Embryonic facial prominence (tissue), 1 donor: ENCODE measurements at regions not wholly inside any gene's neighbourhood (a gene's known extent, or its start where the extent isn't known, plus 50 kb on each side); places are given as distances from the start of the nearest gene placed in this dataset.

Experiments used
- DNase-seq: peaks from one replicate; pipeline ENCODE4 v3.0.0-alpha.2; 2016; ENCODE audit errors: extremely low spot score

DNA sequence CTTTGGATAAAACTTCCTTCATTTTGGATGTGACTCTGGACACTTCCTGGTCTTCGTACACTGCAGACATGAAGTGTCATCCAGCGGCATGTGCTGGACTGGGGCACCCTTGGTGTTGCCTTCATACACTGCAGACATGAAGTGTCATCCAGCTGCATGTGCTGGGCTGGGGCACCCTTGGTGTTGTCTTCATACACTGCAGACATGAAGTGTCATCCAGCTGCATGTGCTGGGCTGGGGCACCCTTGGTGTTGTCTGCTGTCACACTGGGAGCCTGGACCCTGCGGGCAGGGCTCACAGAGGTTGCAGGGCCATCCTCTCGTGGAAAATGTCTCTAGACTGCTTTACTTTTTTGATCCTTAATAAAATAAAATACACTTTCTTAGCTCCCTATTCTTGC lies 771.4 kb downstream of the BRD1 start:
- DNase-seq, result no peak

DNA sequence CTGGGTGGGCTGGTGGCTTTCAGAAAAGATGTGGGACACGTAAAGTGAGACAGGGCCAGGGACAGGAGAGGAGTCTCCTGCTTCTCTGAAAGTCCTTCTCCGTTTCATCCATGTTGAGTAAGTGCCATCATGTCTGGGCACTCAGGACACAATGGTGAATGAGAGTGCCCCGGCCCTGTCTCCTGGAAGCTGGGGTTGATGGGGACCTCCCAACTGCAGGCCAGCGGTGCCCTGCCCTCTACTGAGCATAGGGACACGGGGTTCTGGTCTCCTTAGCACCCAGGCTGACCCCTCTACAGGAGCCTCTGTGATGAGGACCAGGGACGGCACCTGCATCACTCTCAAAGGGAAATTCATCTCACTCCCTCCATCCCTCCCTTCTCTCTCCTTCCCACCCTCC lies 772.3 kb downstream of the BRD1 start:
- no peak for DNase-seq

DNA sequence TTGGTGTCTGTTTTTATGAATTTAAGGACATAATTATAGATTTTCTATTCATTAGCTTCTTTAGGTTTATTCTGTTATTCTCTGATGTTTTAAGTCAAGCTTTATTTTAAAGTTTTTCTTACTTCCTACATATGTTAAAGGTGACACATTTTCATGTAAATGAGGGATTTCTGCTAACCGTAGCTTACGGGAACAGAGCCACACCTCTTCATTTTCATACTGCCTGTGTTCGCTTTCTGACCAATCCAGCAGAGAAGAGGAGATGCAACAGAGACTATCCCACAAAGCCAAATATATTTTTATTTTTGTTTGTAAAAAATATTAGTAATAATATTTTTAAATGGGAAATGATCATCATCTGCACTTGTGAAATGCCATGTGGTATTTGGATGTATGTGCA lies 774.1 kb downstream of the BRD1 start:
- DNase-seq, result no peak

DNA sequence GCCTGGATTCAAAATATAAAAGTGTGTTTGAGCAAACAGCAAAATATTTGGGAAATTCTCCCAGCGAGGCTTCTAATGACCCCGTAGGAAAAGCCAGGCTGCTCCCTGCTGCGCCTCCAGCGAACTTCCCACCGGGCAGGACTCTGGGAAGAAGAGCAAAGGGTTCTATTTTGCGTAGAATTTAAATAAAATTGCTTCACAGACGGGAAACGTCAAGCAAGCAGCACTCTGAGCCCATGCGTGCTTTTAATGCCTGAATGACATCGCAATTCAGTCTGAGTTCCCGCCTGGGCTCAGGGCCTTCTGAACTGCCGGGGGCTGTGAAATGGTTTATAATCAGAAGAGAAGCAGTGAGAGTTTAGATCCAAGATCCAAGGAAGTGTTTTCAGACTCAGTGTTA lies 775.1 kb downstream of the BRD1 start:
- no peak for DNase-seq

- no peak for DNase-seq
These were observed 775.6 kb downstream of the BRD1 start for GRCh38 chr22:49052023-49052538.

GRCh38 chr22:49051491-49052022 lies 776.1 kb downstream of the BRD1 start:
- DNase-seq, result no peak

- no peak for DNase-seq
These were observed 778.0 kb downstream of the BRD1 start for GRCh38 chr22:49049691-49050090.

- no peak for DNase-seq
These were observed 779.1 kb downstream of the BRD1 start for GRCh38 chr22:49048591-49048990.

GRCh38 chr22:49047447-49047846 lies 780.2 kb downstream of the BRD1 start:
- no peak for DNase-seq

- no peak for DNase-seq
These were observed 780.9 kb downstream of the BRD1 start for GRCh38 chr22:49046546-49047361.

DNA sequence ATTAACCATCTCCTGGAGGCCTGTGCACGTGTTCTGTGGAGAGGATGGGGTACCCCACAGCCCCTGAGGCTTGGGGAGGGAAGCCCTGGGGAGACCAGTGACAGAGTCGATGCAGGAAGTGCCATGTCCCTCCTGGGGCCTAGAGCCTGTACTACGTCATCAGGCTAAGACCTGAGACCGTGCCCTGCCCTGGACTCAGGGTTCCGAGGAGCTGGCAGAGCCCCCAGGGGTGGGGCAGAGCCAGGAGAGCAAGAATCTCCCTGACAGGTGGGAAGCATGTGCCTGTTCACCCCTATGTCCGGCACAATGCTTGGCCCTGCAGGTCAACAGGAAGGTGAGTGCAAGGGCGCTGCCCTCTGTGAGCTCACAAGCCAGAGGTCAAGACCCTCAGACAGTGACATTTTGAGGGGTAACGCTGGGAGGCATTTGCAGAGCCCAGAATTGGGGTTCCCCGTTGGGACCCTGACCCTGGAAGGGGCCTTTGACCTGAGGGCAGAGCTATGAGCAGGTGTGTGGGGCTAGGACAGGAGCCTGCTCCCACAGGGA lies 781.6 kb downstream of the BRD1 start:
- DNase-seq, result no peak

DNA sequence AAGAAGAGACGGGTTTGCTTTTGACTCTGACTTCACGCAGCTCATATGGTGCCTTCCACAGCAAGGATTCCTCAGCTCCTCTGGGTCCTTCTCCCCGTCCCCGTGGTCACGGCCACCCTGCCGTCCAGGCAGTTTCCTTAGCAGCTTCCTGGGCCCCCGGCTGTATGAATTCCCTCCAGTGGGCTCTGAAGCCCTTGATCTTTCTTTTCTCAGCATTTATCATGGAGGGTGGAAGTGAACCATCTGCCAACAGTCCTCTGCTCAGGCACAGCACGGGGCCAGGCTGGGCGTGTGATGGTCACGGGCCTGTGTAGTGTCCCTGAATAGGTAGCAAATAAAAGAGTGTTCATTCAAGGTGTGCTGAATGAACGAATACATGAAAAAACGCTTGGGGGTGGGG lies 782.4 kb downstream of the BRD1 start:
- DNase-seq, result no peak

DNA sequence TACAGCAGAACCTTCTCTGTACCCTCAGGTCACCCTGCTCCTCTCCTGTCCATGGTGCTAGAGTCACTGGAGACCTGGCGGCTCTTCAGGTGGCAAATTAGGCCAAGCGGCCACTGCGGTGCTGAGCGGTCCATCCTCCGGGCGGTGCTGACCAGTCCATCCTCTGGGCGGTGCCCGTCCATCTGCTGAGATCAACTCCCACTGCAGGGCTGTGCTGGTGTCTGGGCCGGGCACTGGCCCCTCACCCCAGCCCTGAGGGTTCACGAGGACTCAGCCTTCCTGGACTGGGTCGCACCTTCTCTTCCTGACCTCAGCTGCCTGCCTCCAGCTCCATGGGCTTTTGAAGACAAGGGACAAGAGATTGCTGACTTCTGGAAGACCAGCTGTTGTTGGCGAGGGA lies 782.9 kb downstream of the BRD1 start:
- no peak for DNase-seq

GRCh38 chr22:49044091-49044490 lies 783.6 kb downstream of the BRD1 start:
- DNase-seq, result no peak

GRCh38 chr22:49042877-49043859 lies 784.5 kb downstream of the BRD1 start:
- DNase-seq, result no peak

DNA sequence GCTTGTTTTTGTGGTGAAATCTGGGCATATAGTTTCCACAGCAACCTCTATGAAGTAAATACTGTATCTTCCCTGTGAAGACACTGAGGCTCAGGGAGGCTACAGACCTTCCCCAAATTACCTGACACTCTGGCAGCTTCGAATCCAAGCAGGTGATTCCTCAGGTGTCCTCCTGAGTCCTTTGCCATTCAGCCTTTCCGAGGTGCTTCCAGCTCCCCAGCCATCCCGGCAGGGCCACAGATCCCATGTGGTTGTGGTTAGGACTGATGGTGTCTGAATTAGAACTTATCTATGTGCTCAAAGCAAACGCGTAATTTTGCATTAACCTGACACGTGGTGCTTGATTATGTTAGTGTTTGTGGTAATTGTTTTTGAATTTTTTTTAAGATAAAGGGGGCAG lies 785.6 kb downstream of the BRD1 start:
- no peak for DNase-seq

- DNase-seq, result no peak
These were observed 786.8 kb downstream of the BRD1 start for GRCh38 chr22:49040754-49041467.

DNA sequence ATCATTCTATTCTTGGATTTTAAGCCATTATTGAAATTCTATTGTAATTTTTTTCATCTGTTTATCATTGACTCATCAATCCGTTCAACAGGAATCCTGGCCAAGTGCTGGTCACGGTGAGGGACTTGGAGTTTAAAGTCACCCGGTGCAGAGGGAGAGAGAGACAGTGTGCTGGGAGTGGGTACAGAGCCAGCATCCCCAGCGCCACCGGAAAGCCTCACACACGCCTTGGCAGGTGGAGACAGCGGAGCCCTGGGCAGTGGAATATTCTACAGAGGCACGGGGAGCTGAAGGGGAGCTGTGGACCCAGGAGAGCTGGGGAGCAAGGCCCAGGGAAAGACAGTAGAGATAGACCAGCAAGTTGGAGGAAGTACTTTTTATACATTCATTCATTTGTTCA lies 787.6 kb downstream of the BRD1 start:
- DNase-seq, result no peak

DNA sequence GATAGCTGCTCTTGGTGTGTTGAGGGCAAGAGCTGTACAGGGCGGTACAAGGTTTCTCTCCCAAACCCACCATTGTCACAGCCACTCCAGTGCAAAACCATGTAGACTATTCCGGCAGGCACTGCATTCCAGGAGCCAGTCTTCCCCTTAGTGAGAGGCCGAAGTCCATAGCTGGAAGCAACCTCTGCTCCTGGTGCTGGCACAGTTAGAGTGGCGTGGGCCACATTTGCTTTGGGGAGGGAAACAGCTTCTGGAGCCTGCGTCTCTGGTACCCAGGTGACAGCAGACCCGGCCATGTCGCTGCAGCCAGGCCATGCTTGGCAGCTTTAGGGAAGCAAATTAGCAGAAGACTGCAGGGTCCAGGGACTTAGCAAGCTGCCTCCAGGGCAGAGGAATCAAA lies 788.0 kb downstream of the BRD1 start:
- no peak for DNase-seq

DNA sequence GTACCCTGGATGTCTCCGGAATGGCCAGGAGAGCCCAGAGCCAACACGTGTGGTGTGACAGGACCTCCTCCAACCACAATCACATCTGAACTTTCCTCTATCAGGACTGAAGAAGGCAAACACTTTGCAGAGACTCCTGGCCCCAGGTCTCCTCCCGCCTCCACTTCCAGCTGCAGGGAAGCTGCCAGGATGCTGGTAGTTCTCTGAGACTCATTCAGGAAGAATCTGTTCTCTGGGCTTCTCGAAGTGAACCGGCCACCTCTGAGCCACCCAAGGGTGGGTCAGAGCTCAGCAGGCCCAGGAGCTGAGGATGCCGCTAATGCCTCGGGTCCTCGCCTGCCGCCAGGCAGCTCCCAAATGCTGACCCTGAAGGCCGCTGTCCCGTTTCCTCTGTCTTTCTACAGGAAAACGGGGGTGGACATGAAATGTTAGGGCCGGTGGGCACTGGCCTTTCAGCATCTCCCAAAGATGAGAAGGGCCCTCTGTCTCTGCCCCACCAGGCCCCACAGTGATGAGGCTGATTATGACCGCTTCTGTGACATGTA lies 789.9 kb downstream of the BRD1 start:
- no peak for DNase-seq

DNA sequence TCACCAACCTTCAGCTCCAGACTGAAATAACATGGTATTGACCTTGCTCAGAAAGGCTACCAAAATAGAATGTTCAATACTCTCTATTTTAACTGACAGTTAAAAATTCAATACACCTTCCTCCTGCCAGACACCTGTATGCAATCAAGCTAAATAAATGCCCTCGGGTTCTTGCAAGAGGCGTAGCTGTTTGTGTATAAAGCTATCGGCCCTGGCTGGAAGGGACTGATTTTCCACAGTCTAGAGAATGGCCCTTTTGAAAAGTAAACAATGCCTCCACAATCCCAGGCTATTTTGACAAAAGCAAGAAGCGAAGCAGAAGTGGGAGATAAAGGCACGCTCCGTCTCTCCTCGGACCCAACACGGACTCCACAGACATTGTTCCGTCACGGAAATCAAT lies 791.2 kb downstream of the BRD1 start:
- no peak for DNase-seq
